NB4 (cell line): ENCODE measurements at regions not wholly inside any gene's neighbourhood (a gene's known extent, or its start where the extent isn't known, plus 50 kb on each side); places are given as distances from the start of the nearest gene placed in this dataset.

ENCODE experiments used
- DNase-seq: peaks from one replicate; pipeline ENCODE4 v3.0.0; 2010; ENCODE audit warnings: low read depth
- H3K4me3 ChIP-seq: one replicate; pipeline ENCODE4 v1.5.1; 2011; ENCODE audit warnings: mild to moderate bottlenecking, low read depth, low read length, moderate library complexity
- MYC ChIP-seq: IDR thresholded peaks from 2 replicates; pipeline ENCODE4 v1.6.1; 2011; ENCODE audit warnings: low read depth, low read length
- POLR2A ChIP-seq: IDR thresholded peaks from 2 replicates; pipeline ENCODE4 v1.6.1; 2011; ENCODE audit warnings: mild to moderate bottlenecking; ENCODE audit not compliant: insufficient read length; ENCODE audit errors: extremely low read depth
- TF ChIP-seq, protein P1 (sequence below): IDR thresholded peaks from 2 replicates; pipeline ENCODE4 v1.6.1; 2011; ENCODE audit warnings: low read depth, low read length
- TF ChIP-seq, protein P2 (sequence below): IDR thresholded peaks from one replicate; pipeline ENCODE4 v1.5.1; 2012; ENCODE audit warnings: low read depth, low read length

DNA sequence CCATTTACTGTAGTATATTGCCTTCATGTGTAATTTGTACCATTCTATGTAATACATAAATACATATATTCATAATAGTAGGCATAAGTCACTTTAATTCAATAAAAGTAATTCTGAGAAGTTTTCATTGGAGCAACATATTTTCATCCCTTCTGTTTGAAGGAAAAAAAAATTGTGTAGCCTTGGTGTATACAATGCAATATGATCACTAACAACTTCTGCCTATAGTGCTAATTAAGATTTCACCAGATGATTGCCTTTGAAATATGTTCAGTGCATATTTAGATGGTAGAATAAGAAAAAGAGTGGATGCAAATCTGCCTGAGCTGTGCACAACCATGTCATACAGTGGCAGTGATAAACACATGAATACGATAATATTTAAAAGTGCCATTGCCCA lies 996.8 kb downstream of the EFNA5 start:
- TF ChIP-seq MYC (no peak), POLR2A (no peak)
- TF ChIP-seq, protein P1, sequence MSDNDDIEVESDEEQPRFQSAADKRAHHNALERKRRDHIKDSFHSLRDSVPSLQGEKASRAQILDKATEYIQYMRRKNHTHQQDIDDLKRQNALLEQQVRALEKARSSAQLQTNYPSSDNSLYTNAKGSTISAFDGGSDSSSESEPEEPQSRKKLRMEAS: no peak
- TF ChIP-seq, protein P2, sequence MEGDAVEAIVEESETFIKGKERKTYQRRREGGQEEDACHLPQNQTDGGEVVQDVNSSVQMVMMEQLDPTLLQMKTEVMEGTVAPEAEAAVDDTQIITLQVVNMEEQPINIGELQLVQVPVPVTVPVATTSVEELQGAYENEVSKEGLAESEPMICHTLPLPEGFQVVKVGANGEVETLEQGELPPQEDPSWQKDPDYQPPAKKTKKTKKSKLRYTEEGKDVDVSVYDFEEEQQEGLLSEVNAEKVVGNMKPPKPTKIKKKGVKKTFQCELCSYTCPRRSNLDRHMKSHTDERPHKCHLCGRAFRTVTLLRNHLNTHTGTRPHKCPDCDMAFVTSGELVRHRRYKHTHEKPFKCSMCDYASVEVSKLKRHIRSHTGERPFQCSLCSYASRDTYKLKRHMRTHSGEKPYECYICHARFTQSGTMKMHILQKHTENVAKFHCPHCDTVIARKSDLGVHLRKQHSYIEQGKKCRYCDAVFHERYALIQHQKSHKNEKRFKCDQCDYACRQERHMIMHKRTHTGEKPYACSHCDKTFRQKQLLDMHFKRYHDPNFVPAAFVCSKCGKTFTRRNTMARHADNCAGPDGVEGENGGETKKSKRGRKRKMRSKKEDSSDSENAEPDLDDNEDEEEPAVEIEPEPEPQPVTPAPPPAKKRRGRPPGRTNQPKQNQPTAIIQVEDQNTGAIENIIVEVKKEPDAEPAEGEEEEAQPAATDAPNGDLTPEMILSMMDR: no peak
- DNase-seq: no peak
- no peak overlapping the region for H3K4me3 ChIP-seq

DNA sequence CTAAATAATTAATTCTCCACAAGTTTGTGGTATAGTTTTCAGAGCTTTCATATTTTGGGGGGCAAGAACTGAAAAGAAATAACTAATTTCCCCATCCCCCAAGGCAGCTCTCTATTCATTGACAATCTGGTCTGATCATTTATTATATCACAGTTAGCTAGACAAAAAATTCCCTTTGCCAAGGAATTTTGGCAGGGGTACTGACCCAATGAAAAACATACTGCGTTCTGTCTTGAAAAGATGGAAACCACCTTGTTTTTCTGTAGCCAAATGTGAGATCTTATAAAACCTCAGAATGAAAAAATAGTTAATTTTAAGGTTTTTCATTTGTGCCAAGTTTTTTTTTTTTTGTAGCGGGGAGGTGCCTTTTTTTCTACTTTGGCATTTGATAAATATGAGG lies 1008.9 kb downstream of the EFNA5 start:
- no peak overlapping the region for H3K4me3 ChIP-seq
- no peak for DNase-seq
- no peak for TF ChIP-seq MYC
- no peak for TF ChIP-seq POLR2A
- TF ChIP-seq, protein P1: no peak
- TF ChIP-seq, protein P2: no peak

DNA sequence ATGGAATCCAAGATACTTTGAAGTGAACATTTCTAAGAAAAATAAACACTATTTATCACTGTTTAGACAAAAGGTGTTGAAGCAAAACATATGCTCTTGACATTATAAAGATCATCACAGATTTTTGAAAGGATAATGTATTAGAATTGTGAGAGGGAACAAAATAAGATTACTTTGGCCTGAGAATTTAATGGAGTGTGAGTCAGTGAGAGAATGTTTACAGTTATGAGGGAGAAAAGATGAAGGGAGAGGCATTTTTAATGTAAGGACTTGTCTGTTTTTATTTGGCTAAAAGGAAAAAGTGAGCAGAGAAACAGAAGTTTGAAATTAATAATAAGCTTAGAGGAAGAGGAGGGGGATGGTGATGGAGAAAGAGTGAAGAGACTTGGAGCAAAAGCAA lies 1010.1 kb downstream of the EFNA5 start:
- TF ChIP-seq, protein P2: no peak
- TF ChIP-seq MYC: no peak
- TF ChIP-seq, protein P1: no peak
- no peak for TF ChIP-seq POLR2A
- no peak for DNase-seq
- H3K4me3 ChIP-seq: no peak overlapping the region

DNA sequence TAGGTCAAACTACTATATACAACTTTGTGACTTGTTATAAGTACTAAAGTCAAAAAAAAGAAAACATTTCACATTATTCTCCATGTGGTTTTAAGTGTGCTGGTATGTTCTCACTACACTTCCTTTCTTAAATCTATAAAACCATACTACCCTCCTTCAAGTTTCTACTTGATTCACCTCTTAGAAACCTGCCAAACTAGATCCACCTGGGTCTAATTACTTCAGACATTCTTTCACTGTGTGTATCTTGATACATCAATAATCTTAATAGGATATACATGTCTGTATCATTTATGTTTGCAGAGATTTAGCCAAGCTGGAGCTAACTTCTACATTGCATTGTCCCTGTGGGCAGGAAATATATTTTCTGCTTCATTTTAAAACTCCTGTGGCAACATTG lies 1012.6 kb downstream of the EFNA5 start:
- no peak for DNase-seq
- TF ChIP-seq, protein P1: no peak
- TF ChIP-seq, protein P2: no peak
- TF ChIP-seq MYC: no peak
- no peak for TF ChIP-seq POLR2A
- no peak overlapping the region for H3K4me3 ChIP-seq

DNA sequence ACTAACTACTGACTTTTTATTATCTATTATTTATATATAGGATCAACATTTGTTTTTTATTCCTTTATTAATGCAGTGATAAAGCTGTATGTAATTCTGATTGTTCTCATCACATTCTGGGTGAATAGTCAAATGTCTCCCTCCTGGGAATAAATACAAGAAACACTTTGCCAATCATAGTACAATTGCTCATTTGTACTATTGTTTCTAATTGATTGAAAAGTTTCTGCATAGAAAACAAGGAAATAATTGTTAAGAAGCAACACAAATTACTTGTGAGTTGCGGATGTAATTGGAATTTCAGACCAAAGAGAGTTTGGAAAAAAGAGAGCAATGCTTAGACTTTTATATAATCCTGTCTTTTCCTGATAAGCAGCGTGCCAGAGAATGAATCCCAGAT lies 1013.9 kb downstream of the EFNA5 start:
- no peak for DNase-seq
- TF ChIP-seq, protein P1: no peak
- TF ChIP-seq POLR2A (no peak), MYC (no peak)
- TF ChIP-seq, protein P2: no peak

DNA sequence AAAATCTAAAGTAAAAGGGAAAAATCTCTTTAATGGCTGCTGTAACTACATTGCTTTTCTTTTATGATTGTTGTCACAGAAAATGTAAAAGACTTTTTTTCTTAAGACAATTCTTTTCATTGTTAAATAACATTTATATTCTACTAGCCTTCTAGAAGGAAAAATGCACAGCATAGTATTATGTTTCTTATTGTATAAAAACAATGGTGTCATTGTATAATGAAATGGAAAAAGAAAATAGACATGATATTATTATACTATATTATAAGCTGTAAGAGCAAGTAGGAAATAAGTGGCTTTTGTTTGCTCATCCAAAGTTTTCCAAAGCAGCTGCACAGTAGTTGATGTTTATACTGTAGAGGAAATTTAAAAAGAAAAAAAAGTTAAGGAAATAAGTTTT lies 1021.7 kb downstream of the EFNA5 start:
- no peak overlapping the region for H3K4me3 ChIP-seq
- no peak for TF ChIP-seq MYC
- TF ChIP-seq POLR2A: no peak
- TF ChIP-seq, protein P1: no peak
- TF ChIP-seq, protein P2: no peak
- no peak for DNase-seq

More for the DNA sequence above, 1013.9 kb downstream of the EFNA5 start:
- H3K4me3 ChIP-seq: no peak overlapping the region
